Psoas muscle (tissue), 7 donors: ENCODE measurements at regions not wholly inside any gene's neighbourhood (a gene's known extent, or its start where the extent isn't known, plus 50 kb on each side); places are given as distances from the start of the nearest gene placed in this dataset.

ENCODE experiments used
- ATAC-seq, 4 donors: fragments of 200-7000 bp; cut with Tn5 transposase; one replicate each; pipeline ENCODE4 v1.9.1; 2020; ENCODE audit warnings: moderate library complexity in 3 of 4, mild to moderate bottlenecking in 2 of 4
- DNase-seq, 2 donors: peaks; one replicate each; pipeline ENCODE4 v3.0.0-alpha.2; 2020
- H3K27ac ChIP-seq: fragments of 200-600 bp; one replicate; pipeline ENCODE4 v1.8.0; 2022
- H3K27me3 ChIP-seq, 3 donors: fragments of 200-600 bp in 1 of 3; one replicate each; pipeline versions ENCODE4 v1.6.1 to v1.8.0; 2013 to 2022; ENCODE audit warnings: low read length in 2 of 3, mild to moderate bottlenecking in 2 of 3, moderate library complexity in 1 of 3; ENCODE audit not compliant: insufficient read depth in 3 of 3
- H3K36me3 ChIP-seq, 2 donors: fragments of 200-600 bp in 1 of 2; one replicate each; pipeline versions ENCODE4 v1.6.1 to v1.8.0; 2013 to 2022; ENCODE audit warnings: low read depth in 1 of 2, mild to moderate bottlenecking in 1 of 2, moderate library complexity in 1 of 2; ENCODE audit not compliant: insufficient read depth in 1 of 2
- H3K4me1 ChIP-seq: fragments of 200-600 bp; one replicate; pipeline ENCODE4 v1.8.0; 2022
- H3K4me3 ChIP-seq: fragments of 200-600 bp; one replicate; pipeline ENCODE4 v1.8.0; 2022; ENCODE audit warnings: mild to moderate bottlenecking
- H3K9me3 ChIP-seq: fragments of 200-600 bp; one replicate; pipeline ENCODE4 v1.8.0; 2022
- CTCF ChIP-seq: fragments of 200-600 bp; IDR thresholded peaks from one replicate; pipeline ENCODE4 v1.8.0; 2022; ENCODE audit warnings: antibody characterized with exemption
- WGBS, 3 donors: extraction: QIAGEN DNeasy Blood & Tissue Kit; methylation state at CpG; one replicate each; pipeline versions ENCODE4 v1.1.6 to v1.1.7; 2013; 5-methylcytosine and 5-hydroxymethylcytosine counted together
- intact Hi-C, 2 donors: fragments of 100-400 bp; cut with DNase I; formaldehyde crosslinking; loops; one replicate each; pipeline versions ENCODE4 v1.11.0 to v1.14.2; 2022
- donor health status: healthy with polysubstance abuse.
- donor health status: DM: no; HTN: no; CAD: no; lungs with moderate emphysema.
- donor health status: Bipolar disorder and iron deficiency.
- donor health status: healthy.
- donor health status: DM: yes; HTN: yes; CAD: no.
- donor health status: DM: no; HTN: no; CAD: no.
- donor health status: DM: yes; HTN: yes; CAD: no.

GRCh38 chr11:105407101-105407500, 202.8 kb upstream of the GRIA4 start:
- Histone ChIP-seq H3K27me3 (no peaks in the 10 kb centered on the region), H3K9me3 (no peaks in the 10 kb centered on the region), H3K27ac (no peak overlapping the region), H3K4me3 (no peak overlapping the region), H3K4me1 (no peaks in the 10 kb centered on the region), H3K36me3 (no peaks in the 10 kb centered on the region)
- DNase-seq (no peak), ATAC-seq (no peak)
- no peak for TF ChIP-seq CTCF
- intact Hi-C loops, result no loop called here
- 55 to 60% (median 58%) methylated on average over 1 of the region's 1 CpG for WGBS, 3 donors

GRCh38 chr11:105401269-105401809, 208.5 kb upstream of the GRIA4 start:
- Histone ChIP-seq H3K4me3 (no peak overlapping the region), H3K36me3 (no peaks in the 10 kb centered on the region), H3K27ac (no peak overlapping the region), H3K27me3 (no peaks in the 10 kb centered on the region), H3K9me3 (no peaks in the 10 kb centered on the region), H3K4me1 (no peaks in the 10 kb centered on the region)
- ATAC-seq, result no peak
- WGBS, 3 donors, result 95% methylated on average over 2 of the region's 2 CpGs
- TF ChIP-seq CTCF, result no peak
- no peak for DNase-seq
- intact Hi-C loops, result no loop called here

- Histone ChIP-seq H3K36me3 (no peaks in the 10 kb centered on the region), H3K27ac (no peak overlapping the region), H3K9me3 (no peaks in the 10 kb centered on the region), H3K4me3 (no peak overlapping the region), H3K27me3 (no peaks in the 10 kb centered on the region), H3K4me1 (no peaks in the 10 kb centered on the region)
- TF ChIP-seq CTCF, result no peak
- 39 to 53% (median 39%) methylated on average over 6 of the region's 6 CpGs for WGBS, 3 donors
- intact Hi-C loops, result no loop called here
- ATAC-seq (no peak), DNase-seq (no peak)
Measured at GRCh38 chr11:105399511-105399910, 210.4 kb upstream of the GRIA4 start.

- ATAC-seq (no peak), DNase-seq (no peak)
- H3K4me1 ChIP-seq, result no peaks in the 10 kb centered on the region
- intact Hi-C loops, result no loop called here
- H3K36me3 ChIP-seq, result no peaks in the 10 kb centered on the region
- no peaks in the 10 kb centered on the region for H3K27me3 ChIP-seq
- no peaks in the 10 kb centered on the region for H3K9me3 ChIP-seq
- no peak overlapping the region for H3K27ac ChIP-seq
- no peak overlapping the region for H3K4me3 ChIP-seq
- TF ChIP-seq CTCF, result no peak
Measured at GRCh38 chr11:105398636-105399035, 211.2 kb upstream of the GRIA4 start.

- no peak for ATAC-seq
- Histone ChIP-seq H3K27ac (no peak overlapping the region), H3K9me3 (no peaks in the 10 kb centered on the region), H3K4me1 (no peaks in the 10 kb centered on the region), H3K4me3 (no peak overlapping the region), H3K36me3 (no peaks in the 10 kb centered on the region), H3K27me3 (no peaks in the 10 kb centered on the region)
- WGBS, 3 donors, result 84 to 85% (median 84%) methylated on average over 2 of the region's 2 CpGs
- intact Hi-C loops, result no loop called here
- DNase-seq, result no peak
- no peak for TF ChIP-seq CTCF
Measured at GRCh38 chr11:105393326-105393725, 216.5 kb upstream of the GRIA4 start.
